Ecto neural progenitor cell (in vitro differentiated cells): ENCODE measurements at regions not wholly inside any gene's neighbourhood (a gene's known extent, or its start where the extent isn't known, plus 50 kb on each side); places are given as distances from the start of the nearest gene placed in this dataset.

Source experiments
- DNase-seq: peaks from one replicate; pipeline ENCODE4 v3.0.0-alpha.2; 2018; ENCODE audit warnings: low spot score

GRCh38 chr10:85145966-85146365 lies 817.6 kb downstream of the CCSER2 start:
- DNase-seq, result no peak

DNA sequence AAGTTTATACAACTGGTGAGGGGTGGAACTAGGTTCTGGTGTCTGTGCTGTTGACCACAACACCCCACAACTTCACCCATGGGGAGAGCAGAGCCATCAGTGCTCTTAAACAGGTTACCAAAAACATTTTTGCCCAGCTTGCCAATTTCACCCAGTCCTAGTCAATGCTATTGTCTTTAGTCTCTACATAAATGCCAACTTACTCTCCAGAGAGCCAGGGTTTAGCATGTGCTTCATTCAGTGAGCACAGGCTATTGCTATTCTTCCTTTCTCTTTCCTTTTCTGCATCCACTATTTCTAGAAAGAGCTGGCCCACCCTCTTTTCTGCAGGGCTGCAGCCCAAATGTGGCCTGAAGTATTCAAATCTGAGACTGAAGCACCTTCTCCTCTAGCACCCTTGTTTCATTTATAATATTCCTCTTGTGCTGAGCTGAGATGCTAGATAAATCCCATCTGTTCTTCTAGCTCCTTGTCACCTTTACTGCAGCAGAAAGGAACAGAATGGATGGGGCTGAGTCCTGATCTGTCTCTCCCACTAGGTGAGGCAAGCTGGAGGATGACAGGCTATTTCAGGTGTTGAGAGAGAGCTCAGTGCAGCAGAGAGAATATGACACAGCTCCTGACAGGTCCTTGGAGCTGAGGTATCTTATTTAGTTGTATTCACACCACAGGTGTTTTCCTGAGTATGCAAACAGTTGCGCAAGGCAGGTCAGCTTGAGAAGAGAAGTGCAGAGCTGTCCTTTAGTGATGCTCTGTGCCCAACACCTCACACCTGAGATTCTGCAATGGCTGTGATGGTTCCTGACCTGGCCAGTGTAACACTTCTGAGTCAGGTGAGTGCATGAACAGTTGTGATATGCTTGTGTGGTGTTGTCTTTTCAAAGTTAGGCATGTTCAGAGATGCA lies 819.2 kb downstream of the CCSER2 start:
- no peak for DNase-seq

- no peak for DNase-seq
Measured at GRCh38 chr10:85148693-85149640, 820.6 kb downstream of the CCSER2 start.

GRCh38 chr10:85149766-85150165 lies 821.4 kb downstream of the CCSER2 start:
- DNase-seq, result no peak

- DNase-seq, result no peak
Measured at GRCh38 chr10:85151506-85151905, 823.1 kb downstream of the CCSER2 start.

DNA sequence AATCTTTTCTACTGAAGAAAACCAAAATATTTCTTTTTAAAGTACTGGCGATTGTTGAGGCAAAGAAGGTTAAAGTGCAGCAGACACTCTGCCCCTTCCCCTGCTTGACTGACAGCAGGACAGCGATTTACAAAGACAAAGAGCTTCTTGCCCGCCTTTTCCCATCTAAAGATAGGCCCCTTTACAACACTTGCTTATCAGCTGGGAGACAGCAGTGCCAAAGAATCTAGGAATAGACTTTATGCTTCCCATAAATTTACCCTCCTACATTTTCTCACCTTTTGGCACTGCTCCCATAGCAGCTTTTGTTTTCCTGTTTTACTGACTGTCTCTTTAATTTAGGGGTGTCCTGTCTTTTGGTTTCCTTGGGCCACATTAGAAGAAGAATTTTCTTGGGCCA lies 824.1 kb downstream of the CCSER2 start:
- DNase-seq, result no peak

- no peak for DNase-seq
Measured at GRCh38 chr10:85152911-85153310, 824.5 kb downstream of the CCSER2 start.

- no peak for DNase-seq
Measured at GRCh38 chr10:85157206-85157605, 828.8 kb downstream of the CCSER2 start.

DNA sequence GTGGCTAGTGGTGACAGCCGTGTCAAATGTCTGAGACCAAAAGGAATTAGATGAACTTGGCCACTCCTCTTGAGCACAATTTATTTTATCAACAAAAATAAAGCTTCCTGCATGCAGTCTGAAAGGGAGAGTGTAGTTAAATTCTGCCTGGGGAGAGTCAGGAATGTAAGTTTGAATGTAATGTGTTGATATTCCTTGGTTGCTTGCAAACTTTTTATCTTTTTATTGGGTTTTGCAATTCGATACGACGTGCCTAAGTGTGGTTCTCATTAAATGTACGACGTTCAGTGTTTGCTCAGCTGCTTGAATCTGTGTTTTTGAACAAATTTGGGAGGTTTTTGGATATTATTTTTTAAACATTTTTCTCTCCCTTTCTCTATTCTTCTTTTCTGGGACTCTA lies 839.9 kb downstream of the CCSER2 start:
- DNase-seq, result no peak

GRCh38 chr10:85170026-85170425 lies 841.6 kb downstream of the CCSER2 start:
- no peak for DNase-seq

- DNase-seq, result no peak
Measured at GRCh38 chr10:85175635-85176034, 847.2 kb downstream of the CCSER2 start.

DNA sequence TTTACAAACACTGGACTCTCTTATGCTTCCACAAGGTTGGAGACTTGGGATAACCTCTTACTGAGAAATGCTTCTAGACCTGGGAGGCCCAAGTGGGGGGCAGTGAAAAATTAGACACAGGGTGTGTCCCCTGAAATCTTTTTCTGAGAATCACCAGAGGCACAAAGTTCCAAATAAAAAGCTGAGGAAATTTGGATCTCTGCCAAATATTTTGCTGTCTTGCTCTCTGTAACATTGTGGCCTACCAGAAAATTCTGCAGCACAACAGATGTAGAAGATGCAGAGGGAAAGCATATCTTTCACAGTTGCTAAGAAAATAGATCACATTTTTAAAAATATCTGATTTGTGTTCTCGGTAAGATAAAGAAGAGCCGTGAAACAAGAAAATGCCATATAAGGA lies 849.4 kb downstream of the CCSER2 start:
- DNase-seq, result no peak

DNA sequence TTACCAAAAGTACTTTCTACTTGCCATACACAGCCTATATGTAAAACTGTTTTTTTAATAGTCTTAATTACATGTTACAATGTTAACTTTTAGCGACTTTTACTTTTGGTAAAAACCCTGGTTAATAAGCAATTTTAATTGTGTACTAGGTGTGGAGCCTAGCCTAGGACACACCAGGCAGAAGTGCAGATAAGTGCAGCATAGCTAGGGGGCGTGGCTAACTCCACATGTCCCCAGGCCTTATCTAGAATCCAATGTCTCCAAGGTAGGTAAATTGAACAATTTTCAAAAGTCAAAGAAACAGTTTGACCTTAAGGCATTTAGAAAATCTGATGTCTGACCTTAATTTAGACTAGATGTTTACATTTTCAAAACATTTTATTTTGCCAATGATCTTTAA lies 858.7 kb downstream of the CCSER2 start:
- no peak for DNase-seq

DNA sequence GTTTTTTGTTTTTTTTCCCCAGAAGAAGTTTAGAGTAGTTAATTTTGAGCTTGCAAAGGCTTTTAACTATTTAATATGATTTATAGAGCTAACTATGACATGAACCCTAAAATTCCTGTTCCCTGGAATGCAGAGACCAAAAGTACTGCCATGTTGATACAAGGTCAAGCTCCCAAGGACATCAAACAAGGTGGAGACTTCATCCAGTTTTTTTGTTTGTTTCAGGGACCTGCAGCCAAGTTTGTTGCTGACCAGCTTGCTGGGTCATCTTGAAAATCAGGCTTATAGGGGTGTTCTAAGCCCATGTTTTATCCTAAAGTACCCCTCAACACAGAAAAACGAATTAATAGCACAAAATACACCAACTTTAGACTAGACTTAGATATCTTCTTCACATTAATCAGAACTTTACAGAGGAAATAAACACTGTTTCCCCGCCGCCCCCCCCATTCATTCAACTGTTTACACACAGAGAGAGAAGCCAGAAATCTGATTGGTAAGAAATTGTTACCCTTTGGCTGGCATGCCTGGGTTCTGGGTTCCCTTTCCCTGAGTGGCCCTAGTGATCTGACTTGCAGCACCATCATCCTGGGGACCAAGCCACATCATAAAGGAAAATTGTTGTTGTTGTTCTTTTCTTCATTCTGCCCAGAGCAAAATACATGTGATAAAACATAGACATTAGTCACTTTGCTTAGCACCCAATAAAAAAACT lies 860.5 kb downstream of the CCSER2 start:
- DNase-seq, result no peak

DNA sequence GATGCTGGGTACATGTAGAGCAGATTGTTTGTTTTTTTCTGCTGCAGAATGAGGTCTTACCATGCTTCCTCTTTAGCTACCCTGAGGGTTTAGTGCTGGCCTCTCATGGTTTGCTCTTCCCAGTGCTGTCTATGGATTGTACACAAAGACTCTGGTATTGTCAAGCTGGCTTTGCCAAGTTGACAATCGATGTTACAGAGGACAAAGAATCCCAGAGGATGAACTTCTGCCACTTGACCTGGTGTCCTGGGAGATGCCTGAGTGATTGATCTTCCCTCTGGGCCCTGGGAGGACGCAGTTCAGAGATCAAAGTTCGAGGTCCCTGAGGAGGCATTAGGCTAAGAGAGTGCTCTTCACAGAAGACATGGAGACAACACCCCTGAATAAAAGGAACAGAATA lies 865.4 kb downstream of the CCSER2 start:
- DNase-seq, result no peak

DNA sequence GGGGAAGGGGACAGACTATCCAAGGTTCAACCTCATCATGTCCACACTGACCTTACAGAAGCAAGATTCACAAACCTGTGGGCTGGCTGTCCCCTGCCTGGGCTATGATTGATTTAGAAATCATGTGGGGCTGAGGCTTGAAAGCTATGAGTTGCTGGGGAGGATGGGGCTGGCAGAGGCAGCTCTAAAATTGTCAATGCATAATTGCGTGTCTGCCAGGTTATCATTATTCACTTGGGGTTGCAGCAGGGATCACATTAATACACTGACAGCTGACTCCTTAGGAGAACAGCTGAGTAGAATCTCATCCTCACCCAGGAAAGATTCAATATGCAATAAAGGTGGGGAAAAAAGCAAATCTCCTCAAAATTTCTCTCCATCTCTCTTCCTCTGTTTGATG lies 866.3 kb downstream of the CCSER2 start:
- DNase-seq, result no peak

DNA sequence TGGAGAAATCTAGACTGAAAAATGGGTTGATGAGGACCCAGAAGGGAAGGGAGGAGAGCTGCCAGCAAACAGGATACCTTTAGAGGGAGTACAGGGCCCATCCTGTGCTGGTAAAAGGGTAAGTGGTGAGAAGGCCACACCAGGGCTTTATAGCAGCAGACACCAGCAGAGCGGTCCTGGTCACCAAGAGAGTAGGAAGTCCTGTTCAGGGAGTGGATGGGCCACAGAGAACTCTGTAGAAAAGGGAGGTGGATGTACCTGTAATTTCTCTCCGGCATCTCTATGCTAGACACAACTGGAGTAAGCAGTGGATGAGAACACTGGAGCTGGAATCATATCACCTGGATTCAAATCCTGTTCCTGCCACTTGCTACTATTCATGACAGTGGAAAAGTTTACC lies 867.2 kb downstream of the CCSER2 start:
- DNase-seq, result no peak

DNA sequence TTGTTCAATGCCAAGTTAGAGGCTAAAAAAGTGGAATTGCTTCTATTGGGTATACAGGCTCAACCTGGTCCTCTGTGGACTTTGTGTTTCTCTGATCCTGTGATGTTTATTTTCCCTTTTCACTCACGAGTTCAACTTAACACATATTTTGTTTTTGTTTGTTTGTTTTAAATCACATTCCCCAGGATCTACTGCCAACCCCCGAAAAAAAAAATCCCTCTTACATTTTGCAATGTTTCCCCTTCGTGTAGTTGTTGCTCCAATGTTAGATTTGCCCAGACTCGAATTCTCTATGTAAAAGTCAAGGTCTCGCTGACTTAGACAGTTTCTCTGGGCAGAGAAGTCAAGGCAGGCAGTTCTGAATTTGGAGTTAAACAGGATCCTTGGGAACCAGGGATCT lies 876.4 kb downstream of the CCSER2 start:
- DNase-seq, result no peak

GRCh38 chr10:85212526-85212925 lies 884.1 kb downstream of the CCSER2 start:
- no peak for DNase-seq

DNA sequence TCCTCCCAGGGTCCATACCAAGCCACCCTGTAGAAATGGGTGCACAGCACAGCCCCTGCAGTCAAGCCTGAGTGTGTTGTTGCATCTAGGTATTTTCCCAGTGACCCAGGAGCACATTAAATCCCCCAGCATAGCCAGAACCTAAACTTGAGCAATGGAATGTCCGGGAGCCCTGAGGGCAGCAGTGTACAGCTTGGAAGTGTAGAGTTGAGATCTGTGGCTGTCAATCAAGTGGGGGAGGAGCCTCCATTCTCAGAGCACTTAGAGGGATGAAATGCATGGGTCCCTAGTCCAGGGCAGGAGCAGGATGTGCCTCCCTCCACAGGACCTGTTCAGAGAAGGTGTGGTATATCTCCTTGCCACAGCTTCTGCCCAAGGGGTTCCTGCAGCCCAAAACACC lies 885.1 kb downstream of the CCSER2 start:
- no peak for DNase-seq

DNA sequence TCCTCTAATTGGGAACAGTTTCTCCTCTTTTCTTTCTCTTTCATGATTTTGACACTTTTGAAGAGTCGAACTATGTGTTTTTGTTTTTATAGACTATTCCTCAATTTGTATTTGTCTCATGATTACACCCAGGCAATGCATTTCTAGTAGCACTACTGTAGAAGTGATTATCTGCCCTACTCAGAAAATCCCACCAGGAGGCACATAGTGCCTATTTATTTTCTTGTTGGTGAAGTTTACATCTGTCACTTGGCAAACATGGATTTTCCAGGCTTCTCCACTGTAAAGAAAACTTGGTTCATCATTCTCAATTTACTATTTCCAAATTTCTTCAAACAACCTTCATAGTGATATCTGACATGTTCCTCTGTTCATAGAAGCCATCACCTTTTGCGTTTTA lies 893.9 kb downstream of the CCSER2 start:
- no peak for DNase-seq

DNA sequence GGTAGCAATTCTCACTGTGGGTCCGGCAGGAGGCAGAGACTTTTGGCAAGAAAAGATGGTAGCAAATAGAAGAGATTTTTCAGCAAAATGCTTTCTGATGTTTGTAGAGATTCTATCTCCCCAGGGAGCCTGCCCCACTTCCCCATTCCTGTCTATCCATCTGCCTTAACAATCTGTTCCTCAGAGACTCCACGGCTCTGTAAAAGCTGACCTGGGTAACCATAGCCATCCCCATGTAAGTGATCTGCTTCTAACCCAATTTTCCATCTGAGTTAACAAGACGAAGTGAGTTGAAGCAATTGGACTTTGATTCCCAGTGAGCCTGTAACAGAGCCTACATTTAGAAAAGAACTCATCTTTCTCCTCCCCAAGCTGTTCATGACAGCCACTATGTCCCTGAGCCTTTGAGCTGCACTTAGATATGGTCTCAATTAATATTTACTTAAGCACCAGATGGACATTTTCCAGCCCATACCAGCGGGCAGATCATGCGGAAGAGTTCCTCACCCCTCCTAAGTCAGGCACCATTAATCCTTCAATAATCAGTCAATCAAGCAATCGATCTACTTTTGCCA lies 896.1 kb downstream of the CCSER2 start:
- DNase-seq, result no peak
